ENCODE measurements at regions not wholly inside any gene's neighbourhood (a gene's known extent, or its start where the extent isn't known, plus 50 kb on each side); places are given as distances from the start of the nearest gene placed in this dataset.
"Not testable (repeated sequence)": the region's sequence is repeated elsewhere in the genome, so short reads cannot be mapped to it uniquely, and the experiment has no call there.

- DNase-seq (no peak), ATAC-seq (no peak)
- Mint-ChIP-seq H3K4me3 (no peak overlapping the region), H3K27ac (no peak overlapping the region), H3K36me3 (no peaks in the 10 kb centered on the region), H3K4me1 (no peaks in the 10 kb centered on the region), H3K27me3 (no peaks in the 10 kb centered on the region), H3K9me3 (ENCODE audit: low read depth) (peaks cover 4% of the 10 kb centered on the region)
- CTCF ChIA-PET = no interaction called here
Measured at GRCh38 chr4:33086331-33086925, 2366.3 kb downstream of the PCDH7 start.

DNA sequence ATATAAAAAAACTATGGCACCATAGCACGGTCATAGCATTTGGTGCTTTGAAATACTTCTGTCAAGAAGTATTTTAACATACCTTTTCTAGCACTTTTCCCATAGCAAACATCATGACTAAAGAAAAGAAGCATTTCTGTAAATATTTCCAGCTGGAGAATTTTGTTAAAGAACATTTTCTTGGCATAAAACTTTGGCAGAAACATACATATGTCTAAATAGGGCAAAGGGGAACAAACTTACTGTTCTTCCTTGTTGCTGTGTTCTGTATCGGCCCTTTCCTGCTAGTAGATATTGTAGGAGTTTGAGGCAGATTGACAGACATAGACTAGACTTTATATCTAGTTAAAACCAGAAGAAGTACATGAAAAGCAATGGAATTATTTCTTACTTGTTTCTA lies 2368.5 kb downstream of the PCDH7 start:
- no peaks in the 10 kb centered on the region for H3K36me3 Mint-ChIP-seq
- DNase-seq = no peak
- no peaks in the 10 kb centered on the region for H3K27me3 Mint-ChIP-seq
- CTCF ChIA-PET = no interaction called here
- peaks cover 4% of the 10 kb centered on the region for H3K9me3 Mint-ChIP-seq (ENCODE audit: low read depth)
- no peak overlapping the region for H3K4me3 Mint-ChIP-seq
- no peaks in the 10 kb centered on the region for H3K4me1 Mint-ChIP-seq
- H3K27ac Mint-ChIP-seq = no peak overlapping the region
- no peak for ATAC-seq

DNA sequence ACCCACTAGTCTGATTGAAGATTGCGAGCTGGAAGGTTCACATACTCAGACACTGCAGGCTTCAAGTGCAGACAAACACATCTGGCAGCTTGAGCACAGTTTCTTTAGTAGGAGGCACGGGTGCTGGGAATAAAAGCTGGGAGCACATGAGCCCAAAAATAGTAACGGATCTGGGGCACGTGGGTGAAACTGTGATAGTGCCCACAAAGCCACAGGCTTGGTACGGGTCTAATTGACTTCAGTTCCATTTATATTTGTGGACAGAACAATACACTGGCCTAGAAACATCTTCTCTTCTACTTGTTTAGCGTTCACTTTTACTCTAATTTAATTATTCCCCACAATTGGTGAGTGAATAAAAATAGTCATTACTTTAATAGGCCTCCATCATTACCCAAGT lies 2370.7 kb downstream of the PCDH7 start:
- no peak overlapping the region for H3K27ac Mint-ChIP-seq
- no peaks in the 10 kb centered on the region for H3K36me3 Mint-ChIP-seq
- H3K4me1 Mint-ChIP-seq = no peaks in the 10 kb centered on the region
- DNase-seq = no peak
- no peak overlapping the region for H3K4me3 Mint-ChIP-seq
- peaks cover 4% of the 10 kb centered on the region for H3K9me3 Mint-ChIP-seq (ENCODE audit: low read depth)
- CTCF ChIA-PET = no interaction called here
- no peaks in the 10 kb centered on the region for H3K27me3 Mint-ChIP-seq
- ATAC-seq = no peak

DNA sequence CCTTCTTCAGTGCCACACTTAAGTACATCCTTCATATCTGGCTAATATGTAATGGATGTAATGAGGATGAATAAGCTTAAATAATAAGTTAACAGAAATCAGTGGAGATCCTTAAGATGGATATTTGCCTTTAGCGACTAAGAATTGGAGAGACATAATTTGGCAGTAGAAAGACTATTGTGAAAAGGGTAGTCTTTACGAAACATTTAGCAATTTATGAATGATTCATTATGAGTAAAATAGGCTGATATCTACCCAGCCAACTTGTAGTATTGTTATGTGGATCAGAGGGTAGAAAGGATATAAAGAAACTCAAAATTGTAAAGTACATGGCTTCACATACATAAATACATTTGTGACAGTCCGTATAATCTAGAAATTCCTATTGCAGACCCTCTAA lies 2371.8 kb downstream of the PCDH7 start:
- Mint-ChIP-seq H3K9me3 (ENCODE audit: low read depth) (peaks cover 6% of the 10 kb centered on the region), H3K4me3 (no peak overlapping the region), H3K27me3 (no peaks in the 10 kb centered on the region), H3K4me1 (no peaks in the 10 kb centered on the region), H3K36me3 (no peaks in the 10 kb centered on the region), H3K27ac (no peak overlapping the region)
- CTCF ChIA-PET = no interaction called here
- ATAC-seq (no peak), DNase-seq (no peak)

DNA sequence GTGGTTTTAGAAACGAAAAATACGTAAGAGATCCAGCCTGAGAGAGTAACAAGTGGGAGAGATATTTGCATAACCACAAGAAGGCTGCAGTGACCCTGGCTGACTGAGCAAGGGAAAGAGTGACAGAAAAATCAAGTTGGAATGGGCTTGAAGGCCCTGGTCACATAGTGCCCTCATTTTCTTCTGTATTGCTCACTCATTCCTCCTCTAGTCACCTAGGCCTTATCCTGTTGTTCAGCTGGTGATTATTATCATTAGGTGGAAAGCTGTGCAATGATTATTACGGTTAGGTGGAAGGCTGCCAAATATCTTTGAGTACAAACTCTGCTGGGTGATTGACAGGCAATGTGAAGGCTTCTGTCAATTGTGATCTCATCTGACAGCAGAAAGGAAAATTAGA lies 2384.1 kb downstream of the PCDH7 start:
- peaks cover 13% of the 10 kb centered on the region for H3K9me3 Mint-ChIP-seq (ENCODE audit: low read depth)
- H3K36me3 Mint-ChIP-seq = no peaks in the 10 kb centered on the region
- ATAC-seq = no peak
- H3K4me1 Mint-ChIP-seq = no peaks in the 10 kb centered on the region
- CTCF ChIA-PET = no interaction called here
- H3K27ac Mint-ChIP-seq = no peak overlapping the region
- no peak overlapping the region for H3K4me3 Mint-ChIP-seq
- no peaks in the 10 kb centered on the region for H3K27me3 Mint-ChIP-seq
- no peak for DNase-seq

DNA sequence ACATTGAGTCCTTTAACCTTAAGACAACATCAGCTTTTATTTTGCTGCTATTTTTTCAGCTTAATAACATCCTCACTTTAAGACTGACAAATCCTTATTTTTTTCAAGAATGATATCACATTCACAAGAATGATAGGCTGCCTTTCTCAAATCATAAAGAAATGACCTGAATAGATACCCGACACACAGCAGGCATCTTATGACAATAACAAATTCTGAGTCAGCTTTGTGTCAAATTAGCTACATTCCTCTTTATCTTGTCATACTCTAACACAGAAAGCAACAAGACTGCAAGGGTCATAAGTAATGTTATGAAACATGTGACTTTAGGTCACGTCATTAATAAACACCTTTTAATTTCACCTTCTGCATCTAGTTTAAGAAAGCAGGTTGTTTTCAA lies 2387.6 kb downstream of the PCDH7 start:
- Mint-ChIP-seq H3K9me3 (ENCODE audit: low read depth) (peaks cover 9% of the 10 kb centered on the region), H3K27ac (no peak overlapping the region), H3K27me3 (no peaks in the 10 kb centered on the region), H3K36me3 (no peaks in the 10 kb centered on the region), H3K4me1 (no peaks in the 10 kb centered on the region), H3K4me3 (no peak overlapping the region)
- CTCF ChIA-PET = no interaction called here
- DNase-seq = no peak
- no peak for ATAC-seq

DNA sequence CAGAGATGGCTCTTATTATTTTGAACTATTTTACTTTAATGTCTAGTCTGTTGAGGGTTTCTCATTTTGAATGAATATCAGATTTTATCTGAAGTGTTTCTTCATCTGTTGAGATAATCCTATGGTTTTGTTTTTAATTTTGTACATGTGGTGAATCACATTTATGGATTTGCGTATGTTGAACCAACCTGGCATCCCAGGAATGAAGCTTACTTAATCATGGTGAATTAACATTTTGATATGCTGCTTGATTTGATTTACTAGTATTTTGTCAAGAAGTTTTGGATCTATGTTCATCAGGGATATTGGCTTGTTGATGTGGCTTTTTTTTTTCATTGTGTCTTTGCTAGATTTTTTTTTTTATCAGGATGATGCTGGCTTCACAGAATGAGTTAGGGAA lies 2390.9 kb downstream of the PCDH7 start:
- ATAC-seq (no peak), DNase-seq (no peak)
- Mint-ChIP-seq H3K27ac (no peak overlapping the region), H3K9me3 (ENCODE audit: low read depth) (peaks cover 8% of the 10 kb centered on the region), H3K4me3 (no peak overlapping the region), H3K4me1 (no peaks in the 10 kb centered on the region), H3K36me3 (no peaks in the 10 kb centered on the region), H3K27me3 (no peaks in the 10 kb centered on the region)
- CTCF ChIA-PET = no interaction called here

DNA sequence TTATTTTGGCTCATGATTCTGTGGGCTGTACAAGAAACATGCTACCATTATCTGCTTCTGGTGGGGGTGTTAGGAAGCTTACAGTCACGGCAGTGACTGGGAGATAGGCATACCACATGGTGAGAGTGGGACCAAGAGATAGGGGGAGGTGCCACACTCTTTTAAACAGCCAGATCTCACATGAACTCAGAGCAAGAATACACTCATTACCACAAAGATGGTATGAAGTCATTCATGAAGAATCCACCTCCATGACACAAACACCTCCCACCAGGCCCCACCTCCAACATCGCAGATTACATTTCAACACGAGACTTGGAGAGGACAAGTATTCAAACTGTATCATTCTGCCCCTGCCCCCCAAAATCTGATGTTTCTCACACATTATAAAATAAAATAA lies 2396.7 kb downstream of the PCDH7 start:
- no peaks in the 10 kb centered on the region for H3K4me1 Mint-ChIP-seq
- H3K27me3 Mint-ChIP-seq = no peaks in the 10 kb centered on the region
- no peak overlapping the region for H3K27ac Mint-ChIP-seq
- no peaks in the 10 kb centered on the region for H3K36me3 Mint-ChIP-seq
- H3K9me3 Mint-ChIP-seq (ENCODE audit: low read depth) = peaks cover 7% of the 10 kb centered on the region
- DNase-seq (no peak), ATAC-seq (no peak)
- no peak overlapping the region for H3K4me3 Mint-ChIP-seq
- CTCF ChIA-PET = no interaction called here

- H3K9me3 Mint-ChIP-seq (ENCODE audit: low read depth) = peaks cover 2% of the 10 kb centered on the region
- no peak for DNase-seq
- no peaks in the 10 kb centered on the region for H3K27me3 Mint-ChIP-seq
- H3K4me3 Mint-ChIP-seq = no peak overlapping the region
- CTCF ChIA-PET = no interaction called here
- H3K27ac Mint-ChIP-seq = no peak overlapping the region
- no peak for ATAC-seq
- no peaks in the 10 kb centered on the region for H3K36me3 Mint-ChIP-seq
- no peaks in the 10 kb centered on the region for H3K4me1 Mint-ChIP-seq
Measured at GRCh38 chr4:33126002-33126401, 2405.8 kb downstream of the PCDH7 start.

GRCh38 chr4:33130662-33131061 lies 2410.5 kb downstream of the PCDH7 start:
- H3K4me3 Mint-ChIP-seq; H3K27me3 Mint-ChIP-seq; H3K4me1 Mint-ChIP-seq; H3K9me3 Mint-ChIP-seq (ENCODE audit: low read depth); H3K36me3 Mint-ChIP-seq; CTCF ChIA-PET; H3K27ac Mint-ChIP-seq; DNase-seq; ATAC-seq: not testable (repeated sequence)

DNA sequence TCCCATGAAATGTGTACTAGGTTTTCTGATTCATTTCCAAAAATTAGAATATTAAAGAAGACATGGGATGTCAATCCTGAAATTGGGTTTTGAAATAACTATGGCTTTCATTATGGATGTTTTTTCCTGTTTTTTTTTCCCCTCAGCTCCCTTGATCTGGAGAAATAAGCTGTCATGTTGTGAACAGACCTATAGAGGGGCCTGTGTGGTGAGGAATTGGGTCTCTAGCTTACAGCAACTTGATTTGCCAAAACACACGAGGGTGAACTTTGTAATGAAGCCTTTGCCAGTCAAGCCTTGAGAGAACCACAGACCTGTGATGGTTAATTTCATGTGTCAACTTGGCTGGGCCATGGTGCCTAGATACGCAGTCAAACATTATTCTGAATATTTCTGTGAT lies 2413.6 kb downstream of the PCDH7 start:
- Mint-ChIP-seq H3K9me3 (ENCODE audit: low read depth) (no peaks in the 10 kb centered on the region), H3K27me3 (no peaks in the 10 kb centered on the region), H3K4me3 (no peak overlapping the region), H3K36me3 (no peaks in the 10 kb centered on the region), H3K27ac (no peak overlapping the region), H3K4me1 (no peaks in the 10 kb centered on the region)
- DNase-seq (no peak), ATAC-seq (no peak)
- CTCF ChIA-PET = no interaction called here

GRCh38 chr4:33134366-33134765 lies 2414.2 kb downstream of the PCDH7 start:
- no peak for ATAC-seq
- H3K9me3 Mint-ChIP-seq (ENCODE audit: low read depth) = peaks cover 2% of the 10 kb centered on the region
- H3K4me1 Mint-ChIP-seq = no peaks in the 10 kb centered on the region
- no peak overlapping the region for H3K27ac Mint-ChIP-seq
- no peaks in the 10 kb centered on the region for H3K27me3 Mint-ChIP-seq
- CTCF ChIA-PET = no interaction called here
- H3K4me3 Mint-ChIP-seq = no peak overlapping the region
- no peak for DNase-seq
- H3K36me3 Mint-ChIP-seq = no peaks in the 10 kb centered on the region

DNA sequence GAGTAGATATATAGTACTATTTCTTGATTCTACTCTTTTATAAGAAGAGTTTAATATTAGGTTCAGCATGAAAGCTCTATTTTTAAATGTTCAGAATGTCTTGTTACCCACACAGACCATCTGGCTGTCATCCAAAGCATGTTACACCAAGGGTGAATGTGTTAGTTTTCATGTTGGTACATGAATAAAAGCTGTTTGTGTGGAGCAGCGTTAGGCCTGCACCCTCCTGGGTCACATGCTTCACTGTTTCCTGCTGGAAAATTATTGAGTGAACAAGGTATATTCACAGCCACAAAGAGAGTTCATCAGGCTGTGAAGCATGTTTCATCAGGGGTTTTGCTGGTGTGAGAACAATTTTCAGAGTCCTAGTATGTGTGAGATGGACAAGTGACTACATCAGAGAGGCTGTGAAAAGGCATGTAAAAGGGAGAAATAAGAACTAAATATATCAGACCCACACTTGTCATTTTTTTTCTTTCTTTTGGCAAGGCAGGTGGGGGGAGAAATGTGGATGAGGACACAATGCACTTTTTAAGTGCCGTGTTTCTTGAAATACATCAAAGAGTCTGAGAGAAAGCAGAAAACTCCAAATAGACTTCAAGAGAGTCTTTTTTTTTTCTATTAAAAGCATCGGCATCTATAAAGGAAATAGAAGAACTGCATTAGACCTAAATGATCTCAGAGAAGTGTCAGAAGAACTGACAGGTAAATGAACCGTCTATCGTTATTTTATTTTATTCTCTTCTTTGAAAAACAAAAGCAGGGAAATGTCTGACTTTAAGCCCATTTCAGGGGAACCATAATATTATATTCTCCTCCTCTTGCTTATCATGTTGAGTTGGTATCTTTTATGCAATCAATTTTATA lies 2429.7 kb downstream of the PCDH7 start:
- CTCF ChIA-PET = no interaction called here
- H3K27ac Mint-ChIP-seq = no peak overlapping the region
- no peak for DNase-seq
- no peak for ATAC-seq
- no peak overlapping the region for H3K4me3 Mint-ChIP-seq
- H3K4me1 Mint-ChIP-seq = no peaks in the 10 kb centered on the region
- H3K9me3 Mint-ChIP-seq (ENCODE audit: low read depth) = peaks cover 2% of the 10 kb centered on the region
- H3K36me3 Mint-ChIP-seq = no peaks in the 10 kb centered on the region
- H3K27me3 Mint-ChIP-seq = no peaks in the 10 kb centered on the region

DNA sequence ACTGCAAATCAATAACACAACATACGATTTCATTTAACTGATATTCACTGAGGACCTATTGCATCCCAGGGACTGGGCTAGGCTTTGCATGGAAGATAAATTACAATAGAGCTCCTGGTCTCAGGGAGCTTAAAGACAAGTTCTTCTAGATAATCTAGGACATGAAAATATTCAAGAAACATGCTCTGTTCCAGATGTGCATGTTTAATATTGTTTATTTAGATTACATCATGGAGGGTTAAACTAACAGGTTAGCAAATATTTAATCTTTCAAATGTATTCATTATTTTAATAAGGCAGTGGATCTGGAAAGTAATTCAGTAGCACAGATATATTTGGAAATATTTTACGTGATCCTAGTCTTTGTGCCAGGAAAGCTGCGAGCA lies 2430.3 kb downstream of the PCDH7 start:
- H3K27me3 Mint-ChIP-seq = no peaks in the 10 kb centered on the region
- no peaks in the 10 kb centered on the region for H3K36me3 Mint-ChIP-seq
- H3K27ac Mint-ChIP-seq = no peak overlapping the region
- no peak for DNase-seq
- CTCF ChIA-PET = no interaction called here
- ATAC-seq = no peak
- no peak overlapping the region for H3K4me3 Mint-ChIP-seq
- peaks cover 2% of the 10 kb centered on the region for H3K9me3 Mint-ChIP-seq (ENCODE audit: low read depth)
- no peaks in the 10 kb centered on the region for H3K4me1 Mint-ChIP-seq
